SK-N-SH (cell line): ENCODE measurements at regions not wholly inside any gene's neighbourhood (a gene's known extent, or its start where the extent isn't known, plus 50 kb on each side); places are given as distances from the start of the nearest gene placed in this dataset.

Experiments used
- CTCF ChIA-PET: fragments of 300-600, 350-600 bp; formaldehyde crosslinking; extraction: SDS; loops from one replicate; lab custom pipeline; 2021; lab: Yijun Ruan, JAX
- POLR2A ChIA-PET: fragments of 350-600 bp; sonication (Branson Sonifier 250); formaldehyde crosslinking; extraction: SDS; loops from one replicate; lab custom pipeline; 2020; ENCODE audit warnings: antibody characterized with exemption, inconsistent platforms; lab: Yijun Ruan, JAX
- DNase-seq: peaks from one replicate; pipeline ENCODE4 v3.0.0; 2012
- H2AFZ ChIP-seq: fragments of 200-600 bp; sonication (generic); 2 replicates; pipeline ENCODE4 v1.8.1; 2016; ENCODE audit warnings: antibody characterized with exemption, mild to moderate bottlenecking, low read depth
- H3F3A ChIP-seq: fragments of 200-600 bp; sonication (generic); replicated peaks from 2 replicates; pipeline ENCODE3; 2016; ENCODE audit warnings: antibody characterized with exemption, mild to moderate bottlenecking; ENCODE audit not compliant: insufficient read depth
- H3K27ac ChIP-seq, 2 experiments: fragments of 200-500 bp in 1 of 2; fragments of 200-600 bp in 1 of 2; sonication (Bioruptor generic) in 1 of 2; sonication (generic), shearing (Covaris generic) in 1 of 2; 2 replicates each; pipeline versions ENCODE4 v1.5.1 to v1.6.1; 2014 to 2016; ENCODE audit warnings: low read depth in 2 of 2, inconsistent platforms in 1 of 2, low read length in 1 of 2, mild to moderate bottlenecking in 1 of 2, mixed read lengths in 1 of 2
- H3K27me3 ChIP-seq: fragments of 200-600 bp; sonication (generic), shearing (Covaris generic); 2 replicates; pipeline ENCODE4 v1.6.1; 2016; ENCODE audit warnings: mixed run types; ENCODE audit not compliant: insufficient read depth
- H3K36me3 ChIP-seq, 2 experiments: fragments of 200-500 bp in 1 of 2; fragments of 200-600 bp in 1 of 2; sonication (Bioruptor generic) in 1 of 2; sonication (generic) in 1 of 2; replicated peaks in 1 of 2; 2 replicates each; pipeline versions ENCODE3 to v1.5.1; 2014 to 2016; ENCODE audit warnings: low read length in 1 of 2, mild to moderate bottlenecking in 1 of 2; ENCODE audit not compliant: insufficient read depth in 2 of 2, control insufficient read depth in 1 of 2
- H3K4me1 ChIP-seq, 2 experiments: fragments of 200-500 bp in 1 of 2; fragments of 200-600 bp in 1 of 2; sonication (Bioruptor generic) in 1 of 2; sonication (generic), shearing (Covaris generic) in 1 of 2; 2 replicates each; pipeline versions ENCODE4 v1.5.1 to v1.6.1; 2014 to 2016; ENCODE audit warnings: low read depth in 1 of 2, low read length in 1 of 2, mixed run types in 1 of 2; ENCODE audit not compliant: insufficient read depth in 2 of 2, control insufficient read depth in 1 of 2
- H3K4me2 ChIP-seq: fragments of 200-600 bp; sonication (generic), shearing (Covaris generic); 2 replicates; pipeline ENCODE4 v1.6.1; 2017; ENCODE audit warnings: mixed run types
- H3K4me3 ChIP-seq, 2 experiments: fragments of 200-500 bp in 1 of 2; fragments of 200-600 bp in 1 of 2; sonication (Bioruptor generic) in 1 of 2; sonication (generic), shearing (Covaris generic) in 1 of 2; 2 replicates each; pipeline versions ENCODE4 v1.5.1 to v1.8.1; 2014 to 2016; ENCODE audit warnings: low read depth in 2 of 2, inconsistent platforms in 1 of 2, low read length in 1 of 2, mild to moderate bottlenecking in 1 of 2, mixed read lengths in 1 of 2, moderate library complexity in 1 of 2
- H3K79me2 ChIP-seq: fragments of 200-600 bp; sonication (generic); 2 replicates; pipeline ENCODE4 v1.8.1; 2017; ENCODE audit warnings: mild to moderate bottlenecking; ENCODE audit not compliant: insufficient read depth
- H3K9ac ChIP-seq: fragments of 200-600 bp; sonication (generic); 2 replicates; pipeline ENCODE4 v1.6.1; 2017; ENCODE audit warnings: mixed run types
- H3K9me2 ChIP-seq: fragments of 200-600 bp; sonication (generic); 2 replicates; pipeline ENCODE4 v1.6.1; 2017; ENCODE audit warnings: mixed run types
- H3K9me3 ChIP-seq: fragments of 200-600 bp; sonication (generic); 2 replicates; pipeline ENCODE4 v1.6.1; 2017; ENCODE audit warnings: mixed run types, mild to moderate bottlenecking, moderate library complexity
- H4K20me1 ChIP-seq: fragments of 200-600 bp; sonication (generic); 2 replicates; pipeline ENCODE4 v1.6.1; 2017; ENCODE audit warnings: mild to moderate bottlenecking, mixed run types; ENCODE audit not compliant: insufficient read depth
- ELF1 ChIP-seq: IDR thresholded peaks from 2 replicates; pipeline ENCODE4 v1.4.0; 2012
- EZH2phosphoT487 ChIP-seq: fragments of 200-600 bp; sonication (generic); IDR thresholded peaks from 2 replicates; pipeline ENCODE4 v1.6.1; 2017; ENCODE audit warnings: low read depth, mixed run types, mild to moderate bottlenecking, antibody characterized with exemption, moderate library complexity, borderline replicate concordance
- GABPA ChIP-seq: IDR thresholded peaks from 2 replicates; pipeline ENCODE4 v1.4.0; 2012; ENCODE audit warnings: low read depth, mild to moderate bottlenecking
- GATA2 ChIP-seq: sonication (generic); formaldehyde crosslinking; IDR thresholded peaks from 2 replicates; pipeline ENCODE4 v1.5.0; 2020; ENCODE audit warnings: mild to moderate bottlenecking, missing genetic modification reagents
- JUND ChIP-seq: IDR thresholded peaks from 2 replicates; pipeline ENCODE4 v1.4.0; 2012
- POLR2AphosphoS5 ChIP-seq: IDR thresholded peaks from 2 replicates; pipeline ENCODE4 v1.6.1; 2012; ENCODE audit warnings: low read depth, low read length
- RAD21 ChIP-seq: IDR thresholded peaks from 2 replicates; pipeline ENCODE4 v1.6.1; 2012; ENCODE audit warnings: mild to moderate bottlenecking, low read length
- REST ChIP-seq: IDR thresholded peaks from 2 replicates; pipeline ENCODE4 v1.6.1; 2012; ENCODE audit warnings: mild to moderate bottlenecking, low read depth, low read length, moderate library complexity
- RFX5 ChIP-seq: IDR thresholded peaks from 2 replicates; pipeline ENCODE4 v1.6.1; 2012; ENCODE audit warnings: mild to moderate bottlenecking, improper control_type of control experiment, low read length
- SIN3A ChIP-seq: IDR thresholded peaks from 2 replicates; pipeline ENCODE4 v1.6.1; 2012; ENCODE audit warnings: low read depth, mild to moderate bottlenecking, low read length, moderate library complexity, borderline replicate concordance
- SMC3 ChIP-seq: IDR thresholded peaks from 2 replicates; pipeline ENCODE4 v1.6.1; 2012; ENCODE audit warnings: low read depth, low read length, improper control_type of control experiment
- TCF12 ChIP-seq: IDR thresholded peaks from 2 replicates; pipeline ENCODE4 v1.4.0; 2012
- USF1 ChIP-seq: IDR thresholded peaks from 2 replicates; pipeline ENCODE4 v1.4.0; 2012; ENCODE audit warnings: low read depth, borderline replicate concordance
- USF2 ChIP-seq: fragments of 150-350 bp; IDR thresholded peaks from 2 replicates; pipeline ENCODE4 v1.6.1; 2017; ENCODE audit warnings: antibody characterized with exemption, low read length, low read depth, borderline replicate concordance
- ZBTB33 ChIP-seq: IDR thresholded peaks from 2 replicates; pipeline ENCODE4 v1.4.0; 2012; ENCODE audit warnings: low read depth, borderline replicate concordance
- WGBS: methylation state at CpG from one replicate; pipeline ENCODE4 v1.1.6; 2017; ENCODE audit warnings: low lambda C conversion rate; 5-methylcytosine and 5-hydroxymethylcytosine counted together

- TF ChIP-seq RAD21: no peak
- no peak for TF ChIP-seq SIN3A
- TF ChIP-seq USF1: no peak
- no peak for TF ChIP-seq POLR2AphosphoS5
- no peak for TF ChIP-seq GABPA
- TF ChIP-seq ZBTB33: no peak
- TF ChIP-seq TCF12: no peak
- TF ChIP-seq GATA2 (CRISPR knock-in tag): no peak
- no peak for TF ChIP-seq RFX5
- no peak for TF ChIP-seq JUND
- no peak for TF ChIP-seq USF2
- no peak for TF ChIP-seq SMC3
- no peak for TF ChIP-seq EZH2phosphoT487
- no peak for TF ChIP-seq REST
- TF ChIP-seq ELF1: no peak
- DNase-seq: no peak
Measured at GRCh38 chr13:80215368-80215767, 125.6 kb downstream of the SPRY2 start.

More at GRCh38 chr13:80215368-80215767, 125.6 kb downstream of the SPRY2 start:
- no peaks in the 10 kb centered on the region for H3K36me3 ChIP-seq
- H3K4me2 ChIP-seq: no peak overlapping the region
- peaks cover 0 to 15% of the 10 kb centered on the region in 2 experiments; a peak in 2 of 4 replicates for H3K4me1 ChIP-seq
- 77% methylated on average over 3 of the region's 3 CpGs for WGBS
- H3K9me3 ChIP-seq: no peaks in the 10 kb centered on the region
- no peaks in the 10 kb centered on the region for H3F3A ChIP-seq
- H3K9me2 ChIP-seq: no peaks in the 10 kb centered on the region
- peak overlapping the region in 1 of 2 experiments; percentile 35; a peak in 1 of 4 replicates for H3K27ac ChIP-seq
- H3K9ac ChIP-seq: no peak overlapping the region
- no peaks in the 10 kb centered on the region for H4K20me1 ChIP-seq
- no peak overlapping the region for H3K4me3 ChIP-seq
- POLR2A ChIA-PET: no interaction called here
- CTCF ChIA-PET: no interaction called here
- H3K27me3 ChIP-seq: no peaks in the 10 kb centered on the region
- no peak overlapping the region for H2AFZ ChIP-seq
- no peaks in the 10 kb centered on the region for H3K79me2 ChIP-seq
